Common myeloid progenitor, CD34-positive (primary cell): ENCODE measurements at regions not wholly inside any gene's neighbourhood (a gene's known extent, or its start where the extent isn't known, plus 50 kb on each side); places are given as distances from the start of the nearest gene placed in this dataset.

Experiments
- CTCF ChIA-PET: fragments of 350-600 bp; sonication (Branson Sonifier 250); formaldehyde crosslinking; loops from one replicate; lab custom pipeline; 2021; ENCODE audit warnings: antibody characterized with exemption; lab: Charles Lee
- POLR2A ChIA-PET: fragments of 350-600 bp; sonication (Branson Sonifier 250); formaldehyde crosslinking; loops from one replicate; lab custom pipeline; 2021; ENCODE audit warnings: antibody characterized with exemption; lab: Charles Lee
- DNase-seq, 3 donors: peaks; one replicate each; pipeline versions ENCODE4 v3.0.0 to v3.0.0-alpha.2; 2013
- H3K27ac ChIP-seq, 2 experiments: 1 replicate in 1 of 2; 2 replicates in 1 of 2; pipeline ENCODE4 v1.7.0; 2013; ENCODE audit warnings: inconsistent platforms in 2 of 2, low read length in 2 of 2, mild to moderate bottlenecking in 2 of 2, low read depth in 1 of 2, moderate library complexity in 1 of 2; ENCODE audit not compliant: severe bottlenecking in 2 of 2, insufficient read depth in 1 of 2, poor library complexity in 1 of 2
- H3K27me3 ChIP-seq, 5 experiments: replicated peaks in 2 of 5; 1 replicate in 3 of 5; 2 replicates in 2 of 5; pipeline versions ENCODE4 v1.6.1 to v1.7.0; 2013; ENCODE audit warnings: low read length in 4 of 5, mild to moderate bottlenecking in 2 of 5, moderate library complexity in 2 of 5, inconsistent platforms in 1 of 5; ENCODE audit not compliant: insufficient read depth in 5 of 5, control insufficient read depth in 4 of 5
- H3K36me3 ChIP-seq, 4 experiments: 1 replicate in 2 of 4; 2 replicates in 2 of 4; pipeline versions ENCODE4 v1.6.1 to v1.7.0; 2013; ENCODE audit warnings: low read length in 3 of 4, control low read depth in 1 of 4, mild to moderate bottlenecking in 1 of 4; ENCODE audit not compliant: control insufficient read depth in 4 of 4, insufficient read depth in 4 of 4
- H3K4me1 ChIP-seq, 4 experiments: 1 replicate in 3 of 4; 2 replicates in 1 of 4; pipeline versions ENCODE4 v1.6.1 to v1.7.1; 2013; ENCODE audit warnings: low read length in 3 of 4, mild to moderate bottlenecking in 3 of 4, control low read depth in 1 of 4, inconsistent platforms in 1 of 4, moderate library complexity in 1 of 4; ENCODE audit not compliant: control insufficient read depth in 4 of 4, insufficient read depth in 4 of 4; ENCODE audit errors: control extremely low read depth in 1 of 4
- H3K4me3 ChIP-seq, 7 experiments: 1 replicate in 4 of 7; 2 replicates in 3 of 7; pipeline versions ENCODE4 v1.5.1 to v1.7.0; 2013; ENCODE audit warnings: mild to moderate bottlenecking in 7 of 7, low read length in 6 of 7, moderate library complexity in 6 of 7, inconsistent platforms in 2 of 7, low read depth in 2 of 7, control low read depth in 1 of 7; ENCODE audit not compliant: insufficient read depth in 4 of 7, control insufficient read depth in 1 of 7; ENCODE audit errors: extremely low read depth in 1 of 7
- H3K9me3 ChIP-seq, 5 experiments: 1 replicate in 4 of 5; 2 replicates in 1 of 5; pipeline versions ENCODE4 v1.6.1 to v1.7.1; 2013; ENCODE audit warnings: low read length in 4 of 5, mild to moderate bottlenecking in 2 of 5, inconsistent platforms in 1 of 5, low read depth in 1 of 5, moderate library complexity in 1 of 5; ENCODE audit not compliant: control insufficient read depth in 4 of 5, insufficient read depth in 2 of 5; ENCODE audit errors: control extremely low read depth in 1 of 5
- WGBS: methylation state at CpG from one replicate; pipeline ENCODE4 v1.1.5; 2013; ENCODE audit not compliant: insufficient coverage; 5-methylcytosine and 5-hydroxymethylcytosine counted together

DNA sequence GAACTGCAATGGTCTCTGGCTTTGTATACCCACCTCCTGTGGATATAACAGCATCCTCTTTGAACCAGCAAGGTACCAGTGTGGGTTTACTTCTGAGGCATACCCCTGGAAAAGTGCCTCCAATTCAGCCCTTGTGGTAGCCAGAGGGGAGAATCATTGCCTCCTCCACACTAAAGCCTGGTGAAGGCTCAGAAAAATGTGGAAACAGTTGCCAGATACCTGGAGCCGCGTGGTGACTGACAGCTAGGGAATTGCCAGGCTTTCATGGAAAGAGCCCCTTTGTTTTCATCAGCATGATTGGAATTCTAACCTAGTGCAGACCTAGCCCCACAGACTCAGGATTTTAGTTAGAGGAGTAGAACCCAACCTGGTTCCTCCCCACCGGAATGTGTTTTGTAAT, 168.6 kb upstream of the KLF3 start:
- H3K4me1 ChIP-seq = peaks cover 0 to 4% (median 0%) of the 10 kb centered on the region in 4 experiments
- ChIA-PET CTCF (no interaction called here), POLR2A (no interaction called here)
- no peaks in the 10 kb centered on the region for H3K27me3 ChIP-seq
- H3K9me3 ChIP-seq = no peaks in the 10 kb centered on the region
- H3K27ac ChIP-seq = no peak overlapping the region
- no CpG with 5 or more reads among the region's 3 CpGs for WGBS
- H3K4me3 ChIP-seq = no peak overlapping the region
- H3K36me3 ChIP-seq = no peaks in the 10 kb centered on the region
- DNase-seq = no peak

GRCh38 chr4:38497121-38497520, 166.9 kb upstream of the KLF3 start:
- no peak for DNase-seq
- Histone ChIP-seq H3K27ac (no peak overlapping the region), H3K4me3 (no peak overlapping the region), H3K4me1 (peaks cover 0 to 7% (median 0%) of the 10 kb centered on the region in 4 experiments), H3K27me3 (no peaks in the 10 kb centered on the region), H3K36me3 (no peaks in the 10 kb centered on the region), H3K9me3 (no peaks in the 10 kb centered on the region)
- ChIA-PET POLR2A (no interaction called here), CTCF (no interaction called here)
- 100% methylated on average over 1 of the region's 3 CpGs for whole genome bisulfite sequencing

DNA sequence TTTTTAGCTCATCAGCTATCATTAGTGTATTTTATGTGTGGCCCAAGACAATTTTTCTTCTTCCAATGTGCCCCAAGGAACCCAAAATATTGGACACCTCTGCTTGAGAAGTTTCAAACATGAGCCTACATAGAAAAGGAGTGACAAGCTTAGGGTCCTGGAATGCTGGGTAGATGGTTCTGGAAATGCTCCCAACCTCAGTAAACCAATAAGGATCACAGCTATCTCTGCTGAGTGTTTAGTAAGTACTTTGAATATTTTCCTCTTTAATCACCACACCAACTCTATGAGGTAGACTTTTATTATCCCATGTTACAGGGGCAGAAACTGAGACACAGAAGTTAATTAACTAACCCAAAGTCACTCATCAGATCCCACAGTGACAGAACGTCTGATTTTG, 164.9 kb upstream of the KLF3 start:
- DNase-seq = no peak

GRCh38 chr4:38500433-38500832, 163.6 kb upstream of the KLF3 start:
- H3K9me3 ChIP-seq = no peaks in the 10 kb centered on the region
- 100% methylated on average over 1 of the region's 2 CpGs for WGBS
- no peaks in the 10 kb centered on the region for H3K27me3 ChIP-seq
- peaks cover 0 to 10% (median 0%) of the 10 kb centered on the region in 4 experiments for H3K4me1 ChIP-seq
- H3K4me3 ChIP-seq = no peak overlapping the region
- H3K27ac ChIP-seq = no peak overlapping the region
- no peaks in the 10 kb centered on the region for H3K36me3 ChIP-seq
- no peak for DNase-seq
- CTCF ChIA-PET = no interaction called here
- POLR2A ChIA-PET = no interaction called here

More for the DNA sequence above, 164.9 kb upstream of the KLF3 start:
- H3K27me3 ChIP-seq = no peaks in the 10 kb centered on the region
- POLR2A ChIA-PET = no interaction called here
- H3K9me3 ChIP-seq = no peaks in the 10 kb centered on the region
- no peak overlapping the region for H3K27ac ChIP-seq
- no peaks in the 10 kb centered on the region for H3K36me3 ChIP-seq
- CTCF ChIA-PET = interaction anchor here (0.9 kb wide), 1 partner anchor 11 kb away, joined by 4 read pairs; no protein-coding TSS in a partner anchor
- WGBS = no CpG with 5 or more reads among the region's 1 CpG
- no peak overlapping the region for H3K4me3 ChIP-seq
- peaks cover 0 to 10% (median 0%) of the 10 kb centered on the region in 4 experiments for H3K4me1 ChIP-seq

- Histone ChIP-seq H3K9me3 (no peaks in the 10 kb centered on the region), H3K27me3 (no peaks in the 10 kb centered on the region), H3K36me3 (no peaks in the 10 kb centered on the region), H3K27ac (no peak overlapping the region), H3K4me1 (peaks cover 0 to 10% (median 0%) of the 10 kb centered on the region in 4 experiments), H3K4me3 (no peak overlapping the region)
- ChIA-PET POLR2A (no interaction called here), CTCF (no interaction called here)
- DNase-seq = no peak
- WGBS = 100% methylated on average over 2 of the region's 2 CpGs
These were observed 162.3 kb upstream of the KLF3 start for GRCh38 chr4:38501698-38502097.

DNA sequence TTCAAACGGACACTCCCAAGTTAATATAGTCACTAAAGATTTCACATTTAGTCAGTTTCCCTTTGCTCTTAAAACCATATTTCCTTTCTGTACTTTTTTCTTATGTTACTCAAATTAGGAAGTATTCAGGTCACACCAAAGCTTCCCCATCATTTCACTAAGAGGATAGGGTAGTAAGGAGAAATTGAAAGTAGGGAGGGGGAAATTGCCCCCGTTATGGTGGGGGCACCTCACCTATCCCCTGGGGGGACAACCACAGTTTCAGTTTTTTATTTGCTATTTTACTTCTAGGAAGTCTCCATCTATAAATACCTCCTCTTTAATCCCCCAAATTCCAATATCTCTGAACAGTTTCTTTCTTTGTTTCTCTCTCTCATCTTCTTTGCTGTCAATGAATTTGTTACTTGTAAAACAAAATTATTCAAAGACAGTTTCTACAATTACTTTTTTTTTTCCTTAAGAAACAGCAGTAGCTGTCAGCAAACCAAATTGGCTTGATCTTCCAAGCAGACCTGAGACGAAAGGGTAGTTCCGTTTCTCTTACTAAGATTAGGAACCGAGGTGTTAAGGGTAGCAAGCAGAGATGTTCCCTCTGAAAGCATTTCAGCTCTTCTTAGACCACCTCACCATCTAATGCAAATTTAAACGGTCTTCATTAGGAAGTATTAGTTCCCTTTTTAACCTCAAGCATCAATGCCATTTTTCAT, 160.2 kb upstream of the KLF3 start:
- POLR2A ChIA-PET = no interaction called here
- no peak for DNase-seq
- no peaks in the 10 kb centered on the region for H3K27me3 ChIP-seq
- H3K4me3 ChIP-seq = no peak overlapping the region
- 100% methylated on average over 3 of the region's 6 CpGs for WGBS
- peaks cover 0 to 10% (median 0%) of the 10 kb centered on the region in 4 experiments for H3K4me1 ChIP-seq
- no peak overlapping the region for H3K27ac ChIP-seq
- H3K9me3 ChIP-seq = no peaks in the 10 kb centered on the region
- no peaks in the 10 kb centered on the region for H3K36me3 ChIP-seq
- CTCF ChIA-PET = interaction anchor here (0.6 kb wide), 1 partner anchor 15 kb away, joined by 3 read pairs; no protein-coding TSS in a partner anchor

DNA sequence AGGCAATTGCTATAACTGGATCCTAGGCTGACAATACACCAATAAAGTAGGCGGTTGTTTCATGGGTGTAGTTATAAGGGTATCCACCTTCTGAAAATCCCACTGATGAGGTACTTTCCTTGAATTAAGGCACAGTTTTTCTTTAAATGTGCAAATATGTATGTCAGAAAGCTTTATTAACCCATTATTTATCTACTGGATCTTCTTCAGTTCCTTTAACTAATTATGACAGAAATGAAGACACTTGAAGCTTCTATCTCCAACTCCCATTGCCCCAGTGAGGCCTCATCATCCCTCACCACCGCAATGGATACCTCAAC, 159.6 kb upstream of the KLF3 start:
- no peak for DNase-seq
- H3K4me3 ChIP-seq = no peak overlapping the region
- no peaks in the 10 kb centered on the region for H3K9me3 ChIP-seq
- ChIA-PET CTCF (no interaction called here), POLR2A (no interaction called here)
- peaks cover 0 to 10% (median 0%) of the 10 kb centered on the region in 4 experiments for H3K4me1 ChIP-seq
- H3K27me3 ChIP-seq = no peaks in the 10 kb centered on the region
- no peaks in the 10 kb centered on the region for H3K36me3 ChIP-seq
- 100% methylated on average over 1 of the region's 2 CpGs for WGBS
- H3K27ac ChIP-seq = no peak overlapping the region
